ENCODE measurements at regions not wholly inside any gene's neighbourhood (a gene's known extent, or its start where the extent isn't known, plus 50 kb on each side); places are given as distances from the start of the nearest gene placed in this dataset.

DNA sequence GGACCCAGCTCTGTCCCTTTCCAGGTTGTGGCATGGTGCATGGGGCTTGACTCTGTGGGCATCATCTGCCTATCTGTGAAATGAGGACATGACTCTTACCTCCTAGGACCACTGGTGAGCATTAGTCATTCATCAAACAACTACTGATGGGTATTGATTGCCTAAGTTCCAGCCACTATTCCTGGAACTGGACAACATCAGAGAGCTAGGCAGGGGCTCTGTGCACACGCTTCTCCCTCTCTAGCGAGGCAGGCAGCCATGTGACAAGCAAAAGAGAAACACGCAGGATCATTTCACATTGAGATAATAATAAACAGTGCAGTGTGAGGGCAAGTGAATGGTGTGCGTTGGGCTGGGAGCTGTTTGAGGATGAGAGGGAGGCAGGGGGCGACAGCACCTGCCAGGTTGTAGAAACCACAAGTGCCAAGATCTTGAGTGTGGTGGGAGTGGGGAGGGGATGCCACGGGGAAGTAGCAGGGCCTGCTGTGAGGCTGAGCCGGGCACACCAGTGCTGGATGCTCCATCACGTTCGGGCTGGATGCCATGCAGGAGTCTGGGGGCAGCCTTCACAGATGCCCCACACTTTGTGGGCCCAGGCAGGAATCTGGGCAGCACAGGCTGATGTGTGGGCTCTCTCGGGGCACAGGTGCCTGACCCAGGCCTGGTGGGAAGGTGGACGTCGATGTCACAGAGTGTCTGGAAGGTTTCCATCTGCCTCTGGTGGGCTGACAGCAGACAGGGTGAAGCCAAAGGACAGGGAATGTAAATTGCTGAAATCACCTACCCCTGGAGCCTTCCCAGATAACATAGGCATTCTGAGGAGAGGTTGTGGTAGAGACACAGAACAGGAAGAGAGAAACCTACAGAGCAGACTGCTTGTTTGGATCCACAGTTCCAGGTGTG, 405.5 kb downstream of the RPS24 start:
- no peak for TF ChIP-seq SP1 (IDR thresholded peaks at IDR 0.05)
- no peak for TF ChIP-seq TARDBP (IDR thresholded peaks at IDR 0.05)
- TF ChIP-seq, protein P1, sequence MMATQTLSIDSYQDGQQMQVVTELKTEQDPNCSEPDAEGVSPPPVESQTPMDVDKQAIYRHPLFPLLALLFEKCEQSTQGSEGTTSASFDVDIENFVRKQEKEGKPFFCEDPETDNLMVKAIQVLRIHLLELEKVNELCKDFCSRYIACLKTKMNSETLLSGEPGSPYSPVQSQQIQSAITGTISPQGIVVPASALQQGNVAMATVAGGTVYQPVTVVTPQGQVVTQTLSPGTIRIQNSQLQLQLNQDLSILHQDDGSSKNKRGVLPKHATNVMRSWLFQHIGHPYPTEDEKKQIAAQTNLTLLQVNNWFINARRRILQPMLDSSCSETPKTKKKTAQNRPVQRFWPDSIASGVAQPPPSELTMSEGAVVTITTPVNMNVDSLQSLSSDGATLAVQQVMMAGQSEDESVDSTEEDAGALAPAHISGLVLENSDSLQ (IDR thresholded peaks at IDR 0.05) = no peak
- TF ChIP-seq FOXK2 (IDR thresholded peaks at IDR 0.05) = no peak
- no peak for TF ChIP-seq FOXA1 (IDR thresholded peaks at IDR 0.05)
- no peak for TF ChIP-seq ZNF384 (IDR thresholded peaks at IDR 0.05)

Measured in HEK293T (cell line).